DND-41 (cell line): ENCODE measurements at regions not wholly inside any gene's neighbourhood (a gene's known extent, or its start where the extent isn't known, plus 50 kb on each side); places are given as distances from the start of the nearest gene placed in this dataset.

Source experiments
- ATAC-seq: fragments of 200-7000 bp; cut with Tn5 transposase; 3 replicates; pipeline ENCODE4 v1.9.1; 2021; ENCODE audit warnings: low read depth; ENCODE audit not compliant: insufficient read depth
- DNase-seq: peaks from one replicate; pipeline ENCODE4 v3.0.0-alpha.2; 2020
- H2AFZ ChIP-seq: 2 replicates; pipeline ENCODE4 v1.6.0; 2012; ENCODE audit warnings: low read depth, low read length
- H3K27ac ChIP-seq: 2 replicates; pipeline ENCODE4 v1.5.1; 2012; ENCODE audit warnings: low read length, inconsistent platforms
- H3K27me3 ChIP-seq: fragments of 200-600 bp; sonication (generic); 2 replicates; pipeline ENCODE4 v1.6.0; 2012; ENCODE audit warnings: low read length, mild to moderate bottlenecking, inconsistent platforms; ENCODE audit not compliant: insufficient read depth, poor library complexity
- H3K36me3 ChIP-seq: 2 replicates; pipeline ENCODE4 v1.5.1; 2012; ENCODE audit warnings: low read length, inconsistent platforms; ENCODE audit not compliant: insufficient read depth
- H3K4me1 ChIP-seq: 2 replicates; pipeline ENCODE4 v1.5.1; 2012; ENCODE audit warnings: mild to moderate bottlenecking, low read length; ENCODE audit not compliant: insufficient read depth
- H3K4me2 ChIP-seq: 2 replicates; pipeline ENCODE4 v1.6.0; 2012; ENCODE audit warnings: mild to moderate bottlenecking, moderate library complexity, low read length, inconsistent platforms; ENCODE audit not compliant: insufficient read depth
- H3K4me3 ChIP-seq, 2 experiments: fragments of 200-600 bp in 1 of 2; shearing (Covaris generic) in 1 of 2; 2 replicates each; pipeline ENCODE4 v1.5.1; 2012 to 2016; ENCODE audit warnings: inconsistent platforms in 2 of 2, low read length in 2 of 2, mild to moderate bottlenecking in 2 of 2, low read depth in 1 of 2, moderate library complexity in 1 of 2
- H3K79me2 ChIP-seq: 2 replicates; pipeline ENCODE4 v1.6.0; 2012; ENCODE audit warnings: low read length, inconsistent platforms; ENCODE audit not compliant: insufficient read depth
- H3K9ac ChIP-seq: 2 replicates; pipeline ENCODE4 v1.6.0; 2012; ENCODE audit warnings: low read depth, mild to moderate bottlenecking, inconsistent platforms, low read length, moderate library complexity
- H3K9me3 ChIP-seq: 2 replicates; pipeline ENCODE4 v1.5.1; 2012; ENCODE audit warnings: low read length, moderate library complexity, mild to moderate bottlenecking, inconsistent platforms; ENCODE audit not compliant: insufficient read depth, severe bottlenecking
- H4K20me1 ChIP-seq: 2 replicates; pipeline ENCODE4 v1.6.0; 2012; ENCODE audit warnings: low read length; ENCODE audit not compliant: insufficient read depth
- CTCF ChIP-seq: IDR thresholded peaks from 2 replicates; pipeline ENCODE4 v1.5.1; 2012; ENCODE audit warnings: borderline replicate concordance, low read length, moderate library complexity, mild to moderate bottlenecking; ENCODE audit not compliant: poor library complexity, severe bottlenecking; ENCODE audit errors: extremely low read depth
- EZH2 ChIP-seq: IDR thresholded peaks from 3 replicates; pipeline ENCODE4 v1.6.1; 2012; ENCODE audit warnings: borderline replicate concordance, low read depth, mild to moderate bottlenecking, moderate library complexity, low read length, inconsistent platforms; ENCODE audit not compliant: severe bottlenecking

- no peaks in the 10 kb centered on the region for H4K20me1 ChIP-seq
- H3K27ac ChIP-seq = no peak overlapping the region
- no peaks in the 10 kb centered on the region for H3K4me1 ChIP-seq
- ATAC-seq = no peak
- no peak overlapping the region for H3K9ac ChIP-seq
- H3K4me3 ChIP-seq = no peak overlapping the region
- H3K4me2 ChIP-seq = no peak overlapping the region
- no peak for DNase-seq
- no peaks in the 10 kb centered on the region for H3K9me3 ChIP-seq
- no peaks in the 10 kb centered on the region for H3K79me2 ChIP-seq
- H2AFZ ChIP-seq = no peak overlapping the region
- no peaks in the 10 kb centered on the region for H3K36me3 ChIP-seq
- H3K27me3 ChIP-seq = no peaks in the 10 kb centered on the region
- TF ChIP-seq EZH2 (no peak), CTCF (no peak)
These were observed 431.0 kb upstream of the GJE1 start for GRCh38 chr6:141701732-141702131.

- no peaks in the 10 kb centered on the region for H3K27me3 ChIP-seq
- H3K9me3 ChIP-seq = no peaks in the 10 kb centered on the region
- TF ChIP-seq CTCF = no peak
- TF ChIP-seq EZH2 = no peak
- H3K9ac ChIP-seq = no peak overlapping the region
- H3K4me2 ChIP-seq = no peak overlapping the region
- H3K4me3 ChIP-seq = no peak overlapping the region
- H3K36me3 ChIP-seq = no peaks in the 10 kb centered on the region
- H3K4me1 ChIP-seq = no peaks in the 10 kb centered on the region
- DNase-seq (no peak), ATAC-seq (no peak)
- no peak overlapping the region for H2AFZ ChIP-seq
- H3K79me2 ChIP-seq = no peaks in the 10 kb centered on the region
- no peaks in the 10 kb centered on the region for H4K20me1 ChIP-seq
- H3K27ac ChIP-seq = no peak overlapping the region
These were observed 431.9 kb upstream of the GJE1 start for GRCh38 chr6:141700819-141701218.

- no peak overlapping the region for H2AFZ ChIP-seq
- no peaks in the 10 kb centered on the region for H4K20me1 ChIP-seq
- no peaks in the 10 kb centered on the region for H3K36me3 ChIP-seq
- no peak overlapping the region for H3K4me3 ChIP-seq
- DNase-seq = no peak
- TF ChIP-seq CTCF (no peak), EZH2 (no peak)
- H3K79me2 ChIP-seq = no peaks in the 10 kb centered on the region
- H3K4me1 ChIP-seq = no peaks in the 10 kb centered on the region
- H3K4me2 ChIP-seq = no peak overlapping the region
- no peak for ATAC-seq
- H3K9me3 ChIP-seq = no peaks in the 10 kb centered on the region
- no peak overlapping the region for H3K27ac ChIP-seq
- H3K27me3 ChIP-seq = no peaks in the 10 kb centered on the region
- no peak overlapping the region for H3K9ac ChIP-seq
These were observed 443.8 kb upstream of the GJE1 start for GRCh38 chr6:141688916-141689315.

GRCh38 chr6:141685416-141685815, 447.3 kb upstream of the GJE1 start:
- Histone ChIP-seq H4K20me1 (no peaks in the 10 kb centered on the region), H3K4me1 (no peaks in the 10 kb centered on the region), H3K27me3 (no peaks in the 10 kb centered on the region), H3K27ac (no peak overlapping the region), H3K4me3 (no peak overlapping the region), H3K4me2 (no peak overlapping the region), H3K36me3 (no peaks in the 10 kb centered on the region), H2AFZ (no peak overlapping the region), H3K79me2 (no peaks in the 10 kb centered on the region), H3K9ac (no peak overlapping the region), H3K9me3 (no peaks in the 10 kb centered on the region)
- TF ChIP-seq EZH2 (no peak), CTCF (no peak)
- no peak for ATAC-seq
- no peak for DNase-seq
